Glomerular visceral epithelial cell (primary cell): ENCODE measurements at regions not wholly inside any gene's neighbourhood (a gene's known extent, or its start where the extent isn't known, plus 50 kb on each side); places are given as distances from the start of the nearest gene placed in this dataset.
"Not testable (repeated sequence)": the region's sequence is repeated elsewhere in the genome, so short reads cannot be mapped to it uniquely, and the experiment has no call there.

Source experiments
- DNase-seq: peaks from one replicate; pipeline ENCODE4 v3.0.0-alpha.2; 2016; ENCODE audit errors: extremely low spot score

- DNase-seq: no peak
Observed at GRCh38 chr2:128510701-128511397, 192.2 kb upstream of the HS6ST1 start.

- DNase-seq: no peak
Observed at GRCh38 chr2:128511731-128512378, 193.2 kb upstream of the HS6ST1 start.

GRCh38 chr2:128512379-128513115, 193.9 kb upstream of the HS6ST1 start:
- no peak for DNase-seq

- no peak for DNase-seq
Observed at GRCh38 chr2:128513116-128513960, 194.7 kb upstream of the HS6ST1 start.

GRCh38 chr2:128513961-128514283, 195.3 kb upstream of the HS6ST1 start:
- DNase-seq: no peak

- no peak for DNase-seq
Observed at GRCh38 chr2:128514555-128514955, 195.9 kb upstream of the HS6ST1 start.

- DNase-seq: no peak
Observed at GRCh38 chr2:128516938-128517337, 198.3 kb upstream of the HS6ST1 start.

- DNase-seq: not testable (repeated sequence)
Observed at GRCh38 chr2:128519028-128519427, 200.4 kb upstream of the HS6ST1 start.

- DNase-seq: no peak
Observed at GRCh38 chr2:128519517-128520215, 201.0 kb upstream of the HS6ST1 start.

GRCh38 chr2:128520340-128520739, 201.7 kb upstream of the HS6ST1 start:
- DNase-seq: no peak

GRCh38 chr2:128520791-128521190, 202.1 kb upstream of the HS6ST1 start:
- no peak for DNase-seq

GRCh38 chr2:128521482-128521881, 202.8 kb upstream of the HS6ST1 start:
- no peak for DNase-seq

- DNase-seq: no peak
Observed at GRCh38 chr2:128522829-128523228, 204.2 kb upstream of the HS6ST1 start.

- no peak for DNase-seq
Observed at GRCh38 chr2:128523457-128523856, 204.8 kb upstream of the HS6ST1 start.

- no peak for DNase-seq
Observed at GRCh38 chr2:128524183-128524582, 205.5 kb upstream of the HS6ST1 start.

GRCh38 chr2:128525653-128526052, 207.0 kb upstream of the HS6ST1 start:
- DNase-seq: no peak

- no peak for DNase-seq
Observed at GRCh38 chr2:128526455-128526976, 207.8 kb upstream of the HS6ST1 start.

- no peak for DNase-seq
Observed at GRCh38 chr2:128528133-128528532, 209.5 kb upstream of the HS6ST1 start.

- DNase-seq: no peak
Observed at GRCh38 chr2:128530025-128530573, 211.4 kb upstream of the HS6ST1 start.

GRCh38 chr2:128531856-128532255, 213.2 kb upstream of the HS6ST1 start:
- DNase-seq: no peak

GRCh38 chr2:128533101-128533500, 214.4 kb upstream of the HS6ST1 start:
- DNase-seq: no peak
